Transverse colon (tissue), 4 donors: ENCODE measurements at regions not wholly inside any gene's neighbourhood (a gene's known extent, or its start where the extent isn't known, plus 50 kb on each side); places are given as distances from the start of the nearest gene placed in this dataset.

Source experiments
- DNase-seq: peaks from one replicate; pipeline ENCODE4 v3.0.0-alpha.2; 2019
- H3K27ac ChIP-seq, 4 donors: fragments of 200-600 bp; sonication (generic); 2 replicates each; pipeline ENCODE4 v1.5.1; 2016 to 2018; ENCODE audit warnings: inconsistent platforms in 4 of 4
- H3K27me3 ChIP-seq: fragments of 200-600 bp; sonication (generic); 2 replicates; pipeline ENCODE4 v1.5.1; 2017; ENCODE audit warnings: inconsistent platforms
- H3K36me3 ChIP-seq, 4 donors: fragments of 200-600 bp; sonication (generic); 2 replicates each; pipeline ENCODE4 v1.5.1; 2017 to 2019; ENCODE audit warnings: inconsistent platforms in 4 of 4
- H3K4me1 ChIP-seq, 4 donors: fragments of 200-600 bp; sonication (generic); 2 replicates each; pipeline ENCODE4 v1.5.1; 2017 to 2020; ENCODE audit warnings: inconsistent platforms in 4 of 4
- H3K4me3 ChIP-seq, 4 donors: fragments of 200-600 bp; sonication (generic); 1 replicate in 1 of 4; 2 replicates in 3 of 4; pipeline versions ENCODE4 v1.5.1 to v1.6.1; 2017 to 2019; ENCODE audit warnings: inconsistent platforms in 4 of 4
- H3K9me3 ChIP-seq, 2 donors: fragments of 200-600 bp; sonication (generic); 2 replicates each; pipeline ENCODE4 v1.5.1; 2017 to 2019; ENCODE audit warnings: inconsistent platforms in 2 of 2
- CTCF ChIP-seq, 5 experiments: fragments of 200-600 bp in 3 of 5; fragments of 450-650 bp in 2 of 5; sonication (generic) in 3 of 5; IDR thresholded peaks; 1 replicate in 2 of 5; 2 replicates in 3 of 5; pipeline ENCODE4 v1.5.1; 2016 to 2017; ENCODE audit warnings: antibody characterized with exemption in 5 of 5, inconsistent platforms in 3 of 5, mild to moderate bottlenecking in 2 of 5, moderate library complexity in 1 of 5
- EP300 ChIP-seq: sonication (generic); formaldehyde crosslinking; IDR thresholded peaks from one replicate; pipeline ENCODE4 v1.6.1; 2017; ENCODE audit warnings: antibody characterized with exemption, low read depth
- POLR2A ChIP-seq: fragments of 450-650 bp; IDR thresholded peaks from one replicate; pipeline ENCODE4 v1.6.1; 2016; ENCODE audit warnings: antibody characterized with exemption, mild to moderate bottlenecking, moderate library complexity
- POLR2AphosphoS5 ChIP-seq, 3 donors: sonication (generic); formaldehyde crosslinking; IDR thresholded peaks; one replicate each; pipeline ENCODE4 v1.6.1; 2016; ENCODE audit warnings: antibody characterized with exemption in 3 of 3
- WGBS, 2 donors: methylation state at CpG; one replicate each; pipeline ENCODE4 v1.1.5; 2018; ENCODE audit warnings: low coverage in 1 of 2; 5-methylcytosine and 5-hydroxymethylcytosine counted together
- in situ Hi-C, 4 donors: fragments of 200-750 bp; cut with MboI; loops; one replicate each; pipeline versions ENCODE4 v1.15.0 to v1.15.1; 2017; ENCODE audit warnings: low sequenced_read_pairs in 3 of 4, low pct_ligation_motif_present in 1 of 4, low pct_unique_long_range_greater_than_20kb in 1 of 4
- intact Hi-C: fragments of 100-400 bp; cut with DNase I; formaldehyde crosslinking; loops from one replicate; pipeline ENCODE4 v1.15.1; 2023; ENCODE audit warnings: low total_unique reads

DNA sequence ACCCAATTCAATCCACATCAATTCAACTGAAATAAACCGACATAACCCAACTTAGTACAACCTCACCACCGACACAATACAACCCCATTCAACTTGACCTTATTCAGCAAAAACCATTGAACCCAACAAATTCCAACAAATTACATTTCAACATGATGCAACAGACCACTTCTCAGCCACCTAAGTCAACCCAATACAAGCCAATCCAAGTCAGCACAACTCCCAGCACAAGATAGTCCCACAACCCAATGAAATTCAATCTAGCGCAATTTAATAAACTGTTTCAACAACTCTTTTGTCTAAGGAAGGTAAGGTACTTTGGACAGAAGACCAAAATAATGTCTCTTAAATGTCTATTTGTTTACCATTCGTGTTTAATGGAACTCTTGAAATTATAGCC lies 226.0 kb downstream of the MIAT start:
- in situ Hi-C loops: no loop called here
- no peaks in the 10 kb centered on the region for H3K4me1 ChIP-seq

GRCh38 chr22:26884921-26885320 lies 227.5 kb downstream of the MIAT start:
- no peaks in the 10 kb centered on the region for H3K27me3 ChIP-seq
- no peak overlapping the region for H3K27ac ChIP-seq
- H3K36me3 ChIP-seq: no peaks in the 10 kb centered on the region
- no peaks in the 10 kb centered on the region for H3K4me1 ChIP-seq
- TF ChIP-seq EP300 (no peak), CTCF (IDR thresholded peaks at IDR 0.05) (no peak), POLR2A (no peak), POLR2AphosphoS5 (IDR thresholded peaks at IDR 0.05) (no peak)
- no peak for DNase-seq
- no peak overlapping the region for H3K4me3 ChIP-seq
- no peaks in the 10 kb centered on the region for H3K9me3 ChIP-seq
- intact Hi-C loops: no loop called here
- in situ Hi-C loops: no loop called here
- WGBS, 2 donors: 80 to 89% methylated on average over 1 to 7 of the region's 7 CpGs

More for the DNA sequence above, 226.0 kb downstream of the MIAT start:
- Histone ChIP-seq H3K9me3 (no peaks in the 10 kb centered on the region), H3K36me3 (no peaks in the 10 kb centered on the region), H3K27ac (no peak overlapping the region), H3K4me3 (no peak overlapping the region), H3K27me3 (no peaks in the 10 kb centered on the region)
- TF ChIP-seq POLR2A: no peak
- 90 to 94% methylated on average over 4 of the region's 4 CpGs for WGBS, 2 donors
- intact Hi-C loops: no loop called here
- DNase-seq: no peak

- 50 to 80% methylated on average over 1 to 2 of the region's 2 CpGs for WGBS, 2 donors
- in situ Hi-C loops (no loop called here), intact Hi-C loops (no loop called here)
- H3K27me3 ChIP-seq: no peaks in the 10 kb centered on the region
- TF ChIP-seq EP300: no peak
- no peak for TF ChIP-seq POLR2A
- TF ChIP-seq CTCF (IDR thresholded peaks at IDR 0.05): no peak
- TF ChIP-seq POLR2AphosphoS5 (IDR thresholded peaks at IDR 0.05): no peak
- no peaks in the 10 kb centered on the region for H3K4me1 ChIP-seq
- H3K27ac ChIP-seq: no peak overlapping the region
- H3K4me3 ChIP-seq: no peak overlapping the region
- no peaks in the 10 kb centered on the region for H3K36me3 ChIP-seq
- H3K9me3 ChIP-seq: no peaks in the 10 kb centered on the region
- no peak for DNase-seq
Measured at GRCh38 chr22:26885441-26886261, 228.3 kb downstream of the MIAT start.

GRCh38 chr22:26887456-26887855 lies 230.1 kb downstream of the MIAT start:
- Histone ChIP-seq H3K27ac (no peak overlapping the region), H3K27me3 (no peaks in the 10 kb centered on the region), H3K9me3 (no peaks in the 10 kb centered on the region), H3K4me1 (peaks cover 0 to 2% (median 0%) of the 10 kb centered on the region in 4 donors), H3K4me3 (no peak overlapping the region), H3K36me3 (no peaks in the 10 kb centered on the region)
- in situ Hi-C loops (no loop called here), intact Hi-C loops (no loop called here)
- no peak for TF ChIP-seq POLR2A
- TF ChIP-seq POLR2AphosphoS5 (IDR thresholded peaks at IDR 0.05): no peak
- no peak for TF ChIP-seq CTCF (IDR thresholded peaks at IDR 0.05)
- no peak for TF ChIP-seq EP300
- no peak for DNase-seq
- 59 to 84% methylated on average over 3 to 6 of the region's 6 CpGs for WGBS, 2 donors
